ENCODE measurements at regions not wholly inside any gene's neighbourhood (a gene's known extent, or its start where the extent isn't known, plus 50 kb on each side); places are given as distances from the start of the nearest gene placed in this dataset.

DNA sequence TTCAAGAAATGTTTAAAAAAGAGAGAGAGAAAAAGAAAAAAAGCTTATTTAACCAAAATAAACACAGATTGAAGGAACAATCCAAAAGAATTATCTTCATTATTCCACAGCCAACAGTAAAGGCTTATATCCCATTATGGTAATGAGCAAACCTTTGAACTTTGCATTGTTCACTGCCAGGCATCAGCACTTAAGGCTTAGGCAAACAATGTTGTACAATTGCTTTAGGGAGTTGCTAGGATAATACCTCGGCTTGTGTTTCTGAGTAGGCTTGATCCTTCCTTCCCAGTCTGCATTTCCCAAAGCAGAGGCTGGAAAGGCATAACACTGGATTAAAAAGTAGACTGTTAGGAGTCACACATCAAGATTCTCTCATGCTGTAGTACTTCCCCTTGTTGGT is 352.7 kb upstream of the IGFBP7 start:
- H3K4me3 ChIP-seq (ENCODE audit: low read depth, low read length) = no peak overlapping the region
- TF ChIP-seq, protein P1, sequence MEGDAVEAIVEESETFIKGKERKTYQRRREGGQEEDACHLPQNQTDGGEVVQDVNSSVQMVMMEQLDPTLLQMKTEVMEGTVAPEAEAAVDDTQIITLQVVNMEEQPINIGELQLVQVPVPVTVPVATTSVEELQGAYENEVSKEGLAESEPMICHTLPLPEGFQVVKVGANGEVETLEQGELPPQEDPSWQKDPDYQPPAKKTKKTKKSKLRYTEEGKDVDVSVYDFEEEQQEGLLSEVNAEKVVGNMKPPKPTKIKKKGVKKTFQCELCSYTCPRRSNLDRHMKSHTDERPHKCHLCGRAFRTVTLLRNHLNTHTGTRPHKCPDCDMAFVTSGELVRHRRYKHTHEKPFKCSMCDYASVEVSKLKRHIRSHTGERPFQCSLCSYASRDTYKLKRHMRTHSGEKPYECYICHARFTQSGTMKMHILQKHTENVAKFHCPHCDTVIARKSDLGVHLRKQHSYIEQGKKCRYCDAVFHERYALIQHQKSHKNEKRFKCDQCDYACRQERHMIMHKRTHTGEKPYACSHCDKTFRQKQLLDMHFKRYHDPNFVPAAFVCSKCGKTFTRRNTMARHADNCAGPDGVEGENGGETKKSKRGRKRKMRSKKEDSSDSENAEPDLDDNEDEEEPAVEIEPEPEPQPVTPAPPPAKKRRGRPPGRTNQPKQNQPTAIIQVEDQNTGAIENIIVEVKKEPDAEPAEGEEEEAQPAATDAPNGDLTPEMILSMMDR (IDR thresholded peaks at IDR 0.05; ENCODE audit: low read depth, low read length, missing control alignments) = no peak
- no peak for DNase-seq (ENCODE audit: low read depth)
- in situ Hi-C loops (cut with HindIII; ENCODE audit: low sequenced_read_pairs) = no loop called here

DNA sequence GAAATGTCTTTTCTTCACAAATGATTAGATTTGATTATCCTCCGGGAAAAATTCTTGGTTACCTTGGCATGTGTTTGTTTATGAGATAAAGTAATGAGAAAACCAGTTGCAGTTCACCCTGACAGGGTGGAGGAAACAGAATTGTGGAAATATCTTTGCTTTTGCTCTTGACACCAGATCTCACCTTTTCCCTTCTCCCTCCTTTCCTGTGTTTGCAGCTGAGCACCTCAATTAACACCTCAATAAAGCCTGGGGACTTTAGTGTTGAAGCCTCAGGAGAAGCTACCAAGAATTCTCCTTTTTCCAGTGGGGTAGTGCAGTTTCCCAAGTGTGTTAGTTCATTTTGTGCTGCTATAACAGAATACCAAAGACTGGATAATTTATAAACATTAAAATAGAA is 350.8 kb upstream of the IGFBP7 start:
- H3K4me3 ChIP-seq (ENCODE audit: low read depth, low read length) = no peak overlapping the region
- in situ Hi-C loops (cut with HindIII; ENCODE audit: low sequenced_read_pairs) = no loop called here
- TF ChIP-seq, protein P1 (IDR thresholded peaks at IDR 0.05; ENCODE audit: low read depth, low read length, missing control alignments) = no peak
- no peak for DNase-seq (ENCODE audit: low read depth)

DNA sequence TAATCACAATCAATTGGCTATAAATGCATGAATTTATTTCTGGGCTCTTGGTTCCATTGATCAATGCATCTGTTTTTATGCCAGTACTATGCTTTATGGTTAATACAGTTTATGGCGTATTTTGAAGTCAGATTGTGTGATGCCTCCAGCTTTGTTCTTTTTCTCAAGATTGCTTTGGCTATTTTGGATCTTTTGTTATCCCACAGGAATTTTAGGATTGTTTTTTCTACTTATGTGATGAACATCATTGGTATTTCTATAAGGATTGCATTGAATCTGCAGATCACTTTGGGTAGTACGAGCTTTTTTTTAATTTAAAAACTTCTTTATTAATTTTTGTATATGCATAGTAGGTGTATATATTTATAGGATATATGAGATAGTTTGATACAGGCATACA is 338.7 kb upstream of the IGFBP7 start:
- H3K4me3 ChIP-seq (ENCODE audit: low read depth, low read length) = no peak overlapping the region
- TF ChIP-seq, protein P1 (IDR thresholded peaks at IDR 0.05; ENCODE audit: low read depth, low read length, missing control alignments) = no peak
- in situ Hi-C loops (cut with HindIII; ENCODE audit: low sequenced_read_pairs) = no loop called here
- DNase-seq (ENCODE audit: low read depth) = no peak

DNA sequence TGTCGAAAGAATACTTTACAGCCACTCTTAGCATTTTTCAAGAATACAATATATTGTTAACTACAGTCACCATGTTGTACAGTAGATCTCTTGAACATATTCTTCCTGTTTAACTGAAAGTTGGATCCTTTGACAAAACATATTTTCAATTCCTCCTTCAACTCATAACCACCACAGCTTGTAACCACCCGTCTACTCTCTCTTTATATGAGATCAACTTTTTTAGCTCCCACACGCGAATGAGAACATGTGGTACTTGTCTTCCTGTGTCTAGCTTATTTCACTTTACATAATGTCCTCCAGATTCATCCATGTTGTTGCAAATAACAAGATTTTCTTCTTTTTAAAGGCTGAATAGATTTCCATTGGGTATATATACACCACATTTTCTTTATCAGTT is 338.3 kb upstream of the IGFBP7 start:
- in situ Hi-C loops (cut with HindIII; ENCODE audit: low sequenced_read_pairs) = no loop called here
- no peak overlapping the region for H3K4me3 ChIP-seq (ENCODE audit: low read depth, low read length)
- DNase-seq (ENCODE audit: low read depth) = no peak
- TF ChIP-seq, protein P1 (IDR thresholded peaks at IDR 0.05; ENCODE audit: low read depth, low read length, missing control alignments) = no peak

DNA sequence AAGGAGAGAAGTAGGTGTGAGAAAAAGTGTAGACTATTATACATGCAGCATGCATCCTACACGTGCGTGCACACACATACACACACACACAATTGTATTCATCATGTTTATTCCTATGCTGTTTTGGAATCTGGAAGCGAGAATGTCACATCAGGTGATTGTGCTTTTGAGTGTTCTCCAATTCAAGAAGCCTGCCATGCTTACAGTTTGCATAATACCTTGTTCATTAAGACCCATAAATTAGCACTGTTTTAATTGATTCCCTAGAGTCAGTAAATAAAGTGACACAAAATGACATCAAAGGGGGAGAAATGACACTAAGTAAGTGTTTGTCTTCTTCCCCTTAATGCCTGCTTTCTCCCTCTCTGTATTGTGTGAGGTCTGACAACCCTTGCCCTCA is 336.1 kb upstream of the IGFBP7 start:
- TF ChIP-seq, protein P1 (IDR thresholded peaks at IDR 0.05; ENCODE audit: low read depth, low read length, missing control alignments) = no peak
- in situ Hi-C loops (cut with HindIII; ENCODE audit: low sequenced_read_pairs) = no loop called here
- H3K4me3 ChIP-seq (ENCODE audit: low read depth, low read length) = no peak overlapping the region
- no peak for DNase-seq (ENCODE audit: low read depth)

DNA sequence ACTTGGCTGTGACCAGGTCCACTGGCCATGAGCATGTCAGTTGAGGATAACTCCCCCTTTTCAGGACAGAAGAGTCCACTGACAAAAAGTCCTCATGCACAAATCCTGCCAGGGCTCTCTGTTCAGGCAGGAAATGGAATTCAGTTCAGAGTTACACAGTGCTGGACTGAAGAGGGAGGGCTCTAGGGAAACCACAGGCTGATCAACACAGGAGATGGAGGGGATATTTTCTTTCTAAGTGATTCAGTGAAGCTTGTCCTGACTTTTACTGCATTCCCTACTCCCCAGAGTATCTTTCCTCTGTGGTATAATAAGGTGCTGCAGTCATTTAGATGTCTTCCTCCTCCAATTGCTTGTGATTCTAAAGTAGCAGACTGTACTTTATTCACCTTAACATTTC is 335.5 kb upstream of the IGFBP7 start:
- TF ChIP-seq, protein P1 (IDR thresholded peaks at IDR 0.05; ENCODE audit: low read depth, low read length, missing control alignments) = no peak
- DNase-seq (ENCODE audit: low read depth) = no peak
- no peak overlapping the region for H3K4me3 ChIP-seq (ENCODE audit: low read depth, low read length)
- in situ Hi-C loops (cut with HindIII; ENCODE audit: low sequenced_read_pairs) = no loop called here

DNA sequence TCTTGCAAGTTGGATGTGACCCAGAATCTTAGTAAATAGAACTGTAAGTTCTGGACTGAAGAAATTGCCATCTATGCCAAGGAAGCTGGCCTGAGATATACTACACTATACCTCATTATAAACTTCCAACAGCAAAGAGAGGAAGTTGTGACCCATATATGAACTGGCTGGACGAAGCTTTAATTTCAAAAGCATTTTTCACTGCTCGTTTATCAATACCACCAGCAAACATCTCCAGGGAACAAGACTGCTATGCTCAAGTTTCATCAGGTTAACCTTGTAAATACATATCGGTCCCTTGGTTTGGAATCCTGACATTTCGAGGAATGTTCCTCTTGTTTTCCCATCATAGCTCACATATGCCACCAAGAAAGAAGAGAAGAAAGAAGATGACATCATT is 334.5 kb upstream of the IGFBP7 start:
- no peak for DNase-seq (ENCODE audit: low read depth)
- no peak overlapping the region for H3K4me3 ChIP-seq (ENCODE audit: low read depth, low read length)
- in situ Hi-C loops (cut with HindIII; ENCODE audit: low sequenced_read_pairs) = no loop called here
- TF ChIP-seq, protein P1 (IDR thresholded peaks at IDR 0.05; ENCODE audit: low read depth, low read length, missing control alignments) = no peak
